ENCODE measurements at regions not wholly inside any gene's neighbourhood (a gene's known extent, or its start where the extent isn't known, plus 50 kb on each side); places are given as distances from the start of the nearest gene placed in this dataset.
"Not testable (repeated sequence)": the region's sequence is repeated elsewhere in the genome, so short reads cannot be mapped to it uniquely, and the experiment has no call there.

GRCh38 chr15:96053781-96054428 lies 276.6 kb upstream of the NR2F2 start:
- DNase-seq = no peak

- no peak for DNase-seq
Observed at GRCh38 chr15:96054621-96055020, 275.9 kb upstream of the NR2F2 start.

- no peak for DNase-seq
Observed at GRCh38 chr15:96058103-96058851, 272.2 kb upstream of the NR2F2 start.

- not testable (repeated sequence) for DNase-seq
Observed at GRCh38 chr15:96058852-96059103, 271.7 kb upstream of the NR2F2 start.

GRCh38 chr15:96060591-96060990 lies 269.9 kb upstream of the NR2F2 start:
- DNase-seq = not testable (repeated sequence)

- DNase-seq = no peak
Observed at GRCh38 chr15:96064351-96064756, 266.1 kb upstream of the NR2F2 start.

- no peak for DNase-seq
Observed at GRCh38 chr15:96066126-96066525, 264.4 kb upstream of the NR2F2 start.

GRCh38 chr15:96066852-96067495 lies 263.5 kb upstream of the NR2F2 start:
- no peak for DNase-seq

- no peak for DNase-seq
Observed at GRCh38 chr15:96067677-96068076, 262.8 kb upstream of the NR2F2 start.

- no peak for DNase-seq
Observed at GRCh38 chr15:96068897-96069296, 261.6 kb upstream of the NR2F2 start.

GRCh38 chr15:96070636-96071035 lies 259.9 kb upstream of the NR2F2 start:
- DNase-seq = no peak

- DNase-seq = no peak
Observed at GRCh38 chr15:96072821-96073220, 257.7 kb upstream of the NR2F2 start.

GRCh38 chr15:96073908-96074307 lies 256.6 kb upstream of the NR2F2 start:
- no peak for DNase-seq

- no peak for DNase-seq
Observed at GRCh38 chr15:96075895-96076294, 254.6 kb upstream of the NR2F2 start.

- DNase-seq = no peak
Observed at GRCh38 chr15:96076350-96076749, 254.2 kb upstream of the NR2F2 start.

- no peak for DNase-seq
Observed at GRCh38 chr15:96079041-96079440, 251.5 kb upstream of the NR2F2 start.

- no peak for DNase-seq
Observed at GRCh38 chr15:96079882-96080281, 250.6 kb upstream of the NR2F2 start.

GRCh38 chr15:96086164-96086563 lies 244.3 kb upstream of the NR2F2 start:
- DNase-seq = no peak

GRCh38 chr15:96087180-96087884 lies 243.2 kb upstream of the NR2F2 start:
- DNase-seq = no peak

GRCh38 chr15:96088650-96089049 lies 241.8 kb upstream of the NR2F2 start:
- no peak for DNase-seq

- no peak for DNase-seq
Observed at GRCh38 chr15:96089405-96090058, 241.0 kb upstream of the NR2F2 start.

- no peak for DNase-seq
Observed at GRCh38 chr15:96092186-96092585, 238.3 kb upstream of the NR2F2 start.

- no peak for DNase-seq
Observed at GRCh38 chr15:96093063-96093462, 237.4 kb upstream of the NR2F2 start.

Data from stimulated activated naive CD4-positive, alpha-beta T cell treated with Interleukin-2 at 50 U/mL for 16 hours (primary cell).